SJSA1 (cell line): ENCODE measurements at regions not wholly inside any gene's neighbourhood (a gene's known extent, or its start where the extent isn't known, plus 50 kb on each side); places are given as distances from the start of the nearest gene placed in this dataset.

ENCODE experiments used
- DNase-seq, 2 experiments: peaks; one replicate each; pipeline ENCODE4 v3.0.0-alpha.2; 2015 to 2020; ENCODE audit warnings: low spot score in 2 of 2, low read depth in 1 of 2
- H3K27ac ChIP-seq: fragments of 250-450 bp; sonication (Bioruptor Pico); 2 replicates; pipeline ENCODE4 v1.5.1; 2020; ENCODE audit warnings: mild to moderate bottlenecking, moderate library complexity
- H3K27me3 ChIP-seq: fragments of 250-450 bp; sonication (Bioruptor Pico); replicated peaks from 2 replicates; pipeline ENCODE4 v1.5.1; 2020; ENCODE audit warnings: mild to moderate bottlenecking, moderate library complexity
- H3K36me3 ChIP-seq: fragments of 250-450 bp; sonication (Bioruptor Pico); 2 replicates; pipeline ENCODE4 v1.5.1; 2020; ENCODE audit warnings: mild to moderate bottlenecking
- H3K4me1 ChIP-seq: fragments of 250-450 bp; sonication (Bioruptor Pico); replicated peaks from 2 replicates; pipeline ENCODE4 v1.6.1; 2021; ENCODE audit warnings: mild to moderate bottlenecking
- H3K4me3 ChIP-seq: fragments of 250-450 bp; sonication (Bioruptor Pico); 2 replicates; pipeline ENCODE4 v1.5.1; 2020; ENCODE audit warnings: mild to moderate bottlenecking
- H3K9me3 ChIP-seq: fragments of 250-450 bp; sonication (Bioruptor Pico); replicated peaks from 2 replicates; pipeline ENCODE4 v1.5.1; 2020; ENCODE audit warnings: mild to moderate bottlenecking

DNA sequence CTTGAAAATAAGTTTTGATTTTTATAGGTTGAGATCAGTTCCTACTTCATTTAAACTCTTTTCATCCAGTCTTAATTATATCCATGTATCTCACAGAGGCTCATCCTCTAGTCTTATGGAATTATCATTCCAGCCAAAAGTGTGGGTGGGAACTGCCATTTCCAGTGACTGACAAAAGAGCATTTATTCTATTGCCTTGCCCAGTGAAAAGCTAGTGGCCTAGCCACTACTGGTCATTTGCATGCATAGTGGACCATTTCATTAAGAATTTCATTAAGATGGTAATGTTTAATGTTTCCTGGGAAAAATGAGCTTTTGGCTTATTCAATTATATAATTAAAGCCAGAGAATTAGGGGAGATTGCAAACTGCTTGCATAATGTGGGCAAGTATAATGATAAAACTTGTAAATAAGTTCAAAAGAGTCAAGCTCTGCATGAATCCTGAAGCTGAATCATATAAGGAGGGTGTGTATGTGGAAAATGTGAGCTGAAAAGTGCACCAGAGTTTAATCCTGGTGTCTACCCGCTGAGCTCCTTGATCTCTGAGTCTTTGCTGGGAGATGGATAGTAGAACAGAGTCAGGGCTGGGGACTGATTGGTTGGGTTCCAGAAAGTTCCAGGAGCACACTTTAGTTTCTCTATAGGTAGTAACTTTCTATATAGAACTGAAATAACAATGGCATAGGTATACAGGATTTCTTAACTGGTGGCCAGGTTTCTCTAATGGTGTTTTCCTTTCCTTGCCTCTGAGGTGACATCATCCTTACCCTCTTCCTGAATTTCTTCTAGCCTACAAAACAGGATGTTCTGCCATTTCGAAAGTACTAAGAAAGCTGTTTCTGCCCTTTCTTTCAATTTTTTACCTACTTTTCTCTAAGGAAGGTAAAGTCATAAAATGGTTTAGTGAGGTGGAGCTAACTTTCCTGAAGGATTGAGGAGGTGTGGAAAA, 78.5 kb downstream of the KIF4B start:
- Histone ChIP-seq H3K9me3 (no peaks in the 10 kb centered on the region), H3K27me3 (no peaks in the 10 kb centered on the region), H3K27ac (no peak overlapping the region), H3K4me1 (no peaks in the 10 kb centered on the region), H3K4me3 (no peak overlapping the region), H3K36me3 (no peaks in the 10 kb centered on the region)
- no peak for DNase-seq

DNA sequence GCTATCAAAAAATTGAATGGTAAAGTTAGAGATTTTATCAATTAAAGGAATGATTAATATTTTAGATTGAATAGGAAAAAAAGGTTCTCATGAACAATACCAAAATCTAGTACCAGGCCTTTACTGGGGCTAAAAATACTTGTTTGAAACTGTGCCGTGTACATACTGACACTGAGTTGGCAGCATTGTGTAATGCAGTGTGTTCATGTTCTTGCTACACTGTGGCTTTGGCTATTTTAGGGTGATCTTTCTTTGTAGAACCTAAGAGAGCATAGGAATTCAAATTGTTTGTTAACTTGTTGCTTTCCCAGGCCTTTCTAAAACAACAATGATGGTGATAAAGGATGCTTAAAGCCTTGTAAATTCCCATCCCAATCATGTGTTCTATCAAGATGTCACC, 80.9 kb downstream of the KIF4B start:
- no peak for DNase-seq

DNA sequence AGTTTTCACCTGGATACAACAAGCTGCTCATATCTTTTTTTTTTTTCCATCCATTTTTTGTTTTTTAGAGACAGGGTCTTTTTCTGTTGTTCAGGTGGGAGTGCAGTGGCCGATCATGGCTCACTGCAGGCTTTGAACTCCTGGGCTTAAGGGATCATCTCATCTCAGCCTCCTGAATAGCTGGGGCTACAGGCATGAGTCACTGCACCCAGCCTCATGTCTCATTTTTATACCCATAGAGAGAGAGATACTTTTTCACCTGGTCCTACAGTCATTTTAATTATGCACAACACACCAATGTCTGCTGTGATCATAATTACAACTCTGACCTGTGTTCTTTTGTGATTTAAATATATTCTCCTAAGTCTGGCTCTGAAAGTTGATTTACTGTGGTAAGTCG, 84.4 kb downstream of the KIF4B start:
- Histone ChIP-seq H3K36me3 (no peaks in the 10 kb centered on the region), H3K4me1 (no peaks in the 10 kb centered on the region), H3K27me3 (no peaks in the 10 kb centered on the region), H3K27ac (no peak overlapping the region), H3K9me3 (no peaks in the 10 kb centered on the region; the same call in 1 of the 2 replicates), H3K4me3 (no peak overlapping the region)
- DNase-seq = no peak

More for the DNA sequence above, 80.9 kb downstream of the KIF4B start:
- Histone ChIP-seq H3K27me3 (no peaks in the 10 kb centered on the region), H3K27ac (no peak overlapping the region), H3K9me3 (no peaks in the 10 kb centered on the region), H3K4me3 (no peak overlapping the region), H3K36me3 (no peaks in the 10 kb centered on the region), H3K4me1 (no peaks in the 10 kb centered on the region)

DNA sequence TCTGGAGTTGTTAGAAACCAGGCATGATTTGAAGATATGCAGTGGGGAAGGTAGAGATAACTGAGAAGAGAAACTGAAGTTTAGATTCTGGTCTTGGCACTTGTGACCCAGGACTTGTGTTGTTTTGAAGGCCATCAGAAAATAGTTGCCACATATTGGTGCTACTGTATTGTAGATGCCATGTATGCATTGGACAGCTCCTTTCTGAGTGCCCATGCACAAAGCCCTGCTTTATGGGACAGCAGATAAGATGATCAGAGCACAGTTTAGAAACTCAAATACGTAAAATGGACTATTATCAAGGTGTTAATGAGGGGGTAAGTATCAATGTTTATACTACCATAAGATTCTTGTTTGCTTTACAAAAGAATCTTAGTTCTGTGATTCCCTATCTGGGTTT, 84.9 kb downstream of the KIF4B start:
- H3K36me3 ChIP-seq = no peaks in the 10 kb centered on the region
- H3K9me3 ChIP-seq = no peaks in the 10 kb centered on the region; the same call in 1 of the 2 replicates
- H3K4me1 ChIP-seq = no peaks in the 10 kb centered on the region
- no peak for DNase-seq
- no peak overlapping the region for H3K4me3 ChIP-seq
- H3K27ac ChIP-seq = no peak overlapping the region
- H3K27me3 ChIP-seq = no peaks in the 10 kb centered on the region

DNA sequence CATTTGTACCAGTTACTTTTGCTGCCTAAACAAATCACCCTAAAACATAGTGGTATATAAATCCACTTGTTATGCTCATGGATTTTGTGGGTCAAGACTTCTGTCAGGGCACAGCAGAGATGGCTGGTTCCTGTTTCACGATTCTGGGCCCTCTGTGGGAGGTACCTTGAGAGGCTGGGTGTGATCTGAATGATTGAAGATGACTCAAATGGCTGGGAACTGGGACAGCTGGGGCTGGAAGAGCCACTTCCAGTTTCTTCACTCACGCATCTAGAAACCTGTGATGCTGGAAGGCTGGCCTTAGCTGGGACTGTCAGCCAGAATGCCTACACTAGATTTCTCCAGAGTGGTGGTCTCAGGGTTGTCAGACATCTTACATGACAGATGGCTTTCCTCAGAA, 88.1 kb downstream of the KIF4B start:
- no peak for DNase-seq
- Histone ChIP-seq H3K9me3 (no peaks in the 10 kb centered on the region; the same call in 1 of the 2 replicates), H3K36me3 (no peaks in the 10 kb centered on the region)

DNA sequence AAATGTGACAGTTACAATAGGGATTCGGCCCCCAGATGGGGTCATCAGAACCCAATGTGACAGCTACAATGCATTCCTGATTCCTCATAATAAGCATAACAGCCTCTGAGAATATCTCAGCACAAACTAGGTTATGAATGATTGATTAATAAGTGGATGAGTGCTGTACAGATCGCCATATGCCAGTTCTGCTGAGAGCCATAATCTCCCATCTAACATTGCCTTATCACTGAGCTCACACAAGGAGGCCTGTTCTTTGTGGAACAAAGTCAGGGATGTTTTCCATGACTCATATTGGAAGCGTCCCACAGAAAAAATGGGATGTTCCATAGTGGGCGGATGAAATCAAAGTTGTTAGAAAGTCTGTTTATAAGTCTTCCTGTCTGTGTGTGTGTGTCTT, 89.6 kb downstream of the KIF4B start:
- no peak overlapping the region for H3K4me3 ChIP-seq
- no peaks in the 10 kb centered on the region for H3K36me3 ChIP-seq
- H3K27me3 ChIP-seq = no peaks in the 10 kb centered on the region
- no peaks in the 10 kb centered on the region; the same call in 1 of the 2 replicates for H3K9me3 ChIP-seq
- no peak overlapping the region for H3K27ac ChIP-seq
- no peaks in the 10 kb centered on the region for H3K4me1 ChIP-seq
- DNase-seq = no peak

More for the DNA sequence above, 88.1 kb downstream of the KIF4B start:
- Histone ChIP-seq H3K27ac (no peak overlapping the region), H3K4me1 (no peaks in the 10 kb centered on the region), H3K4me3 (no peak overlapping the region), H3K27me3 (no peaks in the 10 kb centered on the region)

DNA sequence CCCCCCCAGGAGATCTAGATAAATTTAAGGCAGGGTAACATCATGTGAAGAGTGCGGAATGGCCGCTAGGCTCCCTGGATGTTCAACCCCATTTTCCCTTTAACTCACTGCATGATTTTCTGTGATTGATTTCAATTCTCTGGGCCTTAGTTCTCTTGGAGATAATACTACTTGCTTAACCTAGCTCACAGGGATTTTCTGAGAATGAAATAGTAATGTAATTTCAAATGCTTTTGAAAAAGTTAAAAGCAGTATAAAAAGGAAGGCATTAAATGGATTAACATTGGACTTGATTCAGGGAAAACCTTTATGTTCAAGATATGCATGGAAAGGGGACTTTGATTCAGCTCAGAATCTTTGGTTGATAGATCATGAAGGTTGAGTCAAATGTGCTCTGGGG, 90.9 kb downstream of the KIF4B start:
- Histone ChIP-seq H3K9me3 (no peaks in the 10 kb centered on the region; the same call in 1 of the 2 replicates), H3K27ac (no peak overlapping the region), H3K4me3 (no peak overlapping the region), H3K27me3 (no peaks in the 10 kb centered on the region), H3K4me1 (no peaks in the 10 kb centered on the region), H3K36me3 (no peaks in the 10 kb centered on the region)
- DNase-seq = no peak

DNA sequence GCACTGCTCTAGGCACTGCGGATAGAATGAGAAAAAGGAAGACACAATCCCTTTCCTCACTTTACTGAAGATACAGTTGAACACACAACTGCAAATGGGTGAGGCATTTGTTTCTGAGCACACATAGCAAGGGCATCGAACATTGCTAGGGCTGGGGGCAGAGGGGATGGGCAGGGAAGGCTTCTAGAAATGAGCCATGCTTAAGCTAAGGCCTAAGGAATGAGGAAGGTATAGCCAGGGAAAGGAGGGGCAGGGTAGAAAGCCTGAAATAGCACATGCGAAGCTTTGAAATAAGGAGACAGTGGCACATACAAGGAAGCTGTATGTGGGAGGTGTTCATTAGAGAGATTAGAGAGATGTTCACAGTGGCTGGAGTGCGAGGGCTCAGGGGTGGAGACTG, 92.7 kb downstream of the KIF4B start:
- Histone ChIP-seq H3K9me3 (no peaks in the 10 kb centered on the region), H3K36me3 (no peaks in the 10 kb centered on the region), H3K27ac (no peak overlapping the region), H3K4me3 (no peak overlapping the region), H3K4me1 (no peaks in the 10 kb centered on the region), H3K27me3 (no peaks in the 10 kb centered on the region)
- DNase-seq = no peak

DNA sequence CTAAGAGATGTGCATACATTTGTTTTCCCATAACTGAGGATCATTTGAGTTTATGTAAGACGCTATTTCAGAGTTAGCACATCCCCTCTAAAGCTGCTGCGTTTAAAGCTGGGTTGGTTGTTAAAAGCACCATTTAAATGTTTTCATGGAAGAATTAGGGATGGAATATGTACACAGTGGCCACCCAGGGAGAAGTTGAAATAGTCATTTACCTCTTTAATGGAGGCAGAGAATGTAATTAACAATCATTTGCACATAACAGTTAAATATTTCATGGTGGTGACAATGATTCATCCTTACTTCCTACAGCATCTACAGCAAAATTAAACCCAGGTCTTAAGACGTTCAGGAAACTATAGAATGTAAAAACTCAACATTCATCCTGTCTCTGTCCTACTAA, 100.3 kb downstream of the KIF4B start:
- Histone ChIP-seq H3K4me3 (no peak overlapping the region), H3K9me3 (no peaks in the 10 kb centered on the region; the same call in 1 of the 2 replicates), H3K27ac (no peak overlapping the region), H3K4me1 (no peaks in the 10 kb centered on the region), H3K36me3 (no peaks in the 10 kb centered on the region), H3K27me3 (0 out of 2 replicates have a peak, but pooled peaks cover 5% of the 10 kb centered on the region)
- DNase-seq = no peak

DNA sequence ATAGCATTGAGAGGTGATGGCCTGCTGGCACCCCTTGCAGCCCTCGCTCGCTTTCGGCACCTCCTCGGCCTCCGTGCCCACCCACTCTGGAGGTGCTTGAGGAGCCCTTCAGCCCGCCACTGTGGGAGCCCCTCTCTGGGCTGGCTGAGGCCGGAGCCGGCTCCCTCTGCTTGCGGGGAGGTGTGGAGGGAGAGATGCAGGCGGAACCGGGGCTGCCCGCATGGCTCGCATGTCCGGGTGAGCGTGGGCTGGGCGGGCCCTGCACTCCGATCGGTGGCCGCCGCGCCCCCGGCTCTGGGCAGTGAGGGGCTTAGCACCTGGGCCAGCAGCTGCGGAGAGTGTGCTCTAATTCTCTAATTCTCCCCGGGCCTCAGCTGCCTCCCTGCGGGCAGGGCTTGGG, 101.1 kb downstream of the KIF4B start:
- H3K27ac ChIP-seq = no peak overlapping the region
- H3K4me3 ChIP-seq = no peak overlapping the region
- no peak for DNase-seq
- H3K9me3 ChIP-seq = no peaks in the 10 kb centered on the region; the same call in 1 of the 2 replicates
- H3K4me1 ChIP-seq = no peaks in the 10 kb centered on the region
- H3K27me3 ChIP-seq = 0 out of 2 replicates have a peak, but pooled peaks cover 5% of the 10 kb centered on the region
- H3K36me3 ChIP-seq = no peaks in the 10 kb centered on the region

DNA sequence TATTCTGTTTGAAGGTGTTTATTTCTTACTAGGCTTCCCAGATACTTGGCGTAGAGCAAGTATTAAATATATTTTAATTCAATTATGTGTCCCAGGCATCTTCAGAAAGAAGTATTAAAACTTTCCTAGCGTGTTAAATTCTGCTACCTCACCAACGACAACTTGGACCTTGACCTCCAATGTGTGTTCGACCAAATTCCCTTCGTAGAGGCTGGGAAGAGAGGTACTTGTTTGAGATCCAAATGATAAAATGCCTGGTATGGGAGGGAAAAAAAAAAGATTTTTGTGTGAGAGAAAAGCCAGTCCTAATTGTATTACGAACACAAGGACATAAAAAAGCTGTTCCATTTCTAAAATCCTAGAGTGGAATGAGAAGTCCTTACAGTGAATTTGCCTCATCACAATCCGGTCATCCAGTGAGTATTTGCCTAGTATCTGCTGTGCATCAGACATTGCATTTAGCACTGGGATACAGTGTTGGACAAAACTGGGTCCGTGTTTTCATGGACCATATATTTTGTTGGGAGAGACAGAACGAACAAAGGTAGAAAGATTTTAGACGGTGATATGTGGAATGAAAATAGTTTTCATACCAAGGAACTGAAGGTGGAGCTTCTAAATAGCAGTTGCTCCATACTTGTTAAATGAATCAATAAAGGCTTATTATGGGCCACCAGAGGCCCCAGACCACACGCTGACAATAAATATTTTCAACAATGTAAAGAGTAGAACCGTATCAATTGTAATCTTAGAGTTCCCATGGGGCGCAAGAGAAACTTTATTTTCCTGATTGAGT, 103.1 kb downstream of the KIF4B start:
- no peak for DNase-seq
- H3K4me3 ChIP-seq = no peak overlapping the region
- H3K27ac ChIP-seq = no peak overlapping the region
- H3K27me3 ChIP-seq = 0 out of 2 replicates have a peak, but pooled peaks cover 5% of the 10 kb centered on the region
- no peaks in the 10 kb centered on the region; the same call in 1 of the 2 replicates for H3K9me3 ChIP-seq
- no peaks in the 10 kb centered on the region for H3K36me3 ChIP-seq
- H3K4me1 ChIP-seq = no peaks in the 10 kb centered on the region

DNA sequence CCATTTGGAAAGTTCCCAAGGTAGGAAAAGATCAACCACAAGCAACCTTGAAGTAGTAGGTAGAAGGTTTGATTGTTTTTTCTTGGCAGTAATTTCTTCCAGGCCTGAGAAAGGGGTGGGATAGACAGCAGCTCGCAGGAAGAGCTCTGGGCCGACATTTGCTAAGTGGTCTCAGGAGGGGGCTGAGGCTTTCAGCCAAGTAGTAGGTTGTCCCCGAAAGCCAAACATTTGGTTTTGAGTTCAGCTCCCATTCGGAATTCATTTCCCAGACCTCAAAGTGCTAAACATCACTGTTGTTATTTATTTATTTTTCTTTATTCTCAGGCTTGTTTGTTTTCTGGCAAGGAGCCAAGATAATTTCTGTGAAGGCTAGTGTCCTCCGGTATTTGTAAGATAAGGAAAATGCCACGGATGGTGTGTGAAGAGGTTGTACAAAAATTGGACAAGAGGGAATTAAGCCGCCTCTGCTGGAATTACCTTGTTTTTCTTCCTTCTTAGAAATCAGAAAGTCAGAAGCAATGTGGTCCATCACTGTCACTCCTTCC, 112.1 kb downstream of the KIF4B start:
- DNase-seq = no peak
- Histone ChIP-seq H3K27me3 (peaks cover 9% of the 10 kb centered on the region), H3K36me3 (no peaks in the 10 kb centered on the region), H3K4me1 (no peaks in the 10 kb centered on the region), H3K9me3 (no peaks in the 10 kb centered on the region), H3K4me3 (no peak overlapping the region), H3K27ac (no peak overlapping the region)

DNA sequence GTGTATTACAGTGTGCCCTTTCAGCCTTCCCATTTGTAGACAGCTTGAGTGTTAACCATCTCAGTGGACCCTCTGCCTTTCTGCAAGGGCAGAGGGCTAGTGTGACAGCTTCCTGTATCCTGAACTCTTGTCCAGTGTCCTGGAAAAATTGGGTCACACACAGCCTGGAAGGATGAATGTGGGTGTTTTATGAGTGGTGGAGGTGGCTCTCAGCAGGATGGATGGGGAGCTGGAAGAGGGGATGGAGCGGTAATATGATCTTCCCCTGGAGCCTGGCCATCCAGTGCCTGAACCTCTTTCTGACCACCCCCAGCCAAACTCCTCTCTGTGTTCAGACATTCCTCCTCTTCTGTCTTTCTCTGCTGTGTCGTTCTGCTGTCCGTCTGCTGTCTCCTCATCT, 113.0 kb downstream of the KIF4B start:
- no peak overlapping the region for H3K4me3 ChIP-seq
- H3K36me3 ChIP-seq = no peaks in the 10 kb centered on the region
- H3K27me3 ChIP-seq = peaks cover 9% of the 10 kb centered on the region
- H3K27ac ChIP-seq = no peak overlapping the region
- no peaks in the 10 kb centered on the region for H3K4me1 ChIP-seq
- no peaks in the 10 kb centered on the region for H3K9me3 ChIP-seq
- DNase-seq = no peak

DNA sequence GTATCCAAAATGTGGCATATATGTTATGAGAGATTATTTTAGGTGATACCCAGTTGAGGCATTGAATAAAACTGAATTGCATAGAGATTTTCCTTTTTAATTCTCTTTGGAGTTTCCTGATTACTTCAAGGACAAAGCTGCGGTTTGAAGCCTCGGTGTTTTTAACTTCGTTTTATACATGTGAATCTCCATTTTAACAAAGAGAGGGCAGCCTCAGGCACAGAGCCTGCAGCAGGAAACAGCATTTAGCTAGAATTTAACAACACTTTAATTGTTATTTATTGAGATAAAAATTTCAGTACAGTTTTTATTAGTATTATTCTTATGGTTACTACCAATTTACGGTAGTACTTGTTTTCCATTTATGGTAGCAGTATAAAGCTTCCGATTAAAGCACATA, 114.0 kb downstream of the KIF4B start:
- H3K9me3 ChIP-seq = no peaks in the 10 kb centered on the region
- H3K27me3 ChIP-seq = peaks cover 9% of the 10 kb centered on the region
- H3K4me3 ChIP-seq = no peak overlapping the region
- no peak for DNase-seq
- no peaks in the 10 kb centered on the region for H3K36me3 ChIP-seq
- no peak overlapping the region for H3K27ac ChIP-seq
- H3K4me1 ChIP-seq = no peaks in the 10 kb centered on the region
